Spleen (tissue), 11 donors: ENCODE measurements at regions not wholly inside any gene's neighbourhood (a gene's known extent, or its start where the extent isn't known, plus 50 kb on each side); places are given as distances from the start of the nearest gene placed in this dataset.

Experiments used
- DNase-seq: peaks from one replicate; pipeline ENCODE4 v3.0.0-alpha.2; 2020
- H3K27ac ChIP-seq, 8 donors: fragments of 200-600 bp; sonication (generic) in 7 of 8; 1 replicate in 4 of 8; 2 replicates in 4 of 8; pipeline versions ENCODE4 v1.5.0 to v1.8.0; 2016 to 2021; ENCODE audit warnings: inconsistent platforms in 4 of 8, mild to moderate bottlenecking in 4 of 8, moderate library complexity in 1 of 8
- H3K27me3 ChIP-seq, 7 donors: fragments of 200-600 bp; sonication (generic) in 6 of 7; replicated peaks in 1 of 7; 1 replicate in 4 of 7; 2 replicates in 3 of 7; pipeline versions ENCODE4 v1.5.0 to v1.8.0; 2016 to 2021; ENCODE audit warnings: inconsistent platforms in 3 of 7, mild to moderate bottlenecking in 1 of 7
- H3K36me3 ChIP-seq, 6 donors: fragments of 200-600 bp; sonication (generic) in 5 of 6; 1 replicate in 4 of 6; 2 replicates in 2 of 6; pipeline versions ENCODE4 v1.5.0 to v1.8.0; 2016 to 2021; ENCODE audit warnings: inconsistent platforms in 2 of 6
- H3K4me1 ChIP-seq, 6 donors: fragments of 200-600 bp; sonication (generic) in 5 of 6; 1 replicate in 3 of 6; 2 replicates in 3 of 6; pipeline versions ENCODE4 v1.5.0 to v1.8.0; 2016 to 2021; ENCODE audit warnings: inconsistent platforms in 3 of 6
- H3K4me3 ChIP-seq, 8 donors: fragments of 200-600 bp; sonication (generic) in 7 of 8; 1 replicate in 4 of 8; 2 replicates in 4 of 8; pipeline versions ENCODE4 v1.5.0 to v1.8.0; 2016 to 2021; ENCODE audit warnings: inconsistent platforms in 4 of 8, mild to moderate bottlenecking in 4 of 8, moderate library complexity in 2 of 8
- H3K9me3 ChIP-seq, 8 donors: fragments of 200-600 bp; sonication (generic) in 7 of 8; 1 replicate in 4 of 8; 2 replicates in 4 of 8; pipeline versions ENCODE4 v1.5.0 to v1.8.0; 2016 to 2021; ENCODE audit warnings: inconsistent platforms in 4 of 8
- CTCF ChIP-seq, 11 experiments: fragments of 200-600 bp in 7 of 11; fragments of 450-650 bp in 4 of 11; sonication (generic) in 4 of 11; IDR thresholded peaks in 8 of 11; conservative IDR thresholded peaks in 3 of 11; 1 replicate in 7 of 11; 2 replicates in 4 of 11; pipeline versions ENCODE4 v1.4.0 to v1.8.0; 2016 to 2021; ENCODE audit warnings: antibody characterized with exemption in 11 of 11, inconsistent platforms in 4 of 11, mild to moderate bottlenecking in 1 of 11
- POLR2A ChIP-seq, 3 donors: fragments of 450-650 bp; IDR thresholded peaks; one replicate each; pipeline ENCODE4 v1.5.1; 2017; ENCODE audit warnings: antibody characterized with exemption in 3 of 3, mild to moderate bottlenecking in 1 of 3
- POLR2AphosphoS5 ChIP-seq, 3 donors: sonication (generic); formaldehyde crosslinking; IDR thresholded peaks; one replicate each; pipeline ENCODE4 v1.5.1; 2017; ENCODE audit warnings: antibody characterized with exemption in 3 of 3
- WGBS, 5 donors: extraction: QIAGEN DNeasy Blood & Tissue Kit in 3 of 5; methylation state at CpG; one replicate each; pipeline versions ENCODE4 v1.1.5 to v1.1.7; 2013 to 2018; 5-methylcytosine and 5-hydroxymethylcytosine counted together
- intact Hi-C: fragments of 100-400 bp; cut with DNase I; formaldehyde crosslinking; loops from one replicate; pipeline ENCODE4 v1.15.0; 2023; ENCODE audit warnings: low total_unique reads
- donor health status: healthy with polysubstance abuse.
- donor health status: DM: no; HTN: no; CAD: no; lungs with moderate emphysema.
- donor health status: DM: no; HTN: no; CAD: no.
- donor health status: Bipolar disorder and iron deficiency.
- donor health status: healthy.
- donor health status: DM: no; HTN: no; CAD: no.
- donor health status: DM: yes; HTN: yes; CAD: no.

GRCh38 chr12:115303723-115304309 is 619.8 kb upstream of the TBX3 start:
- 53 to 66% (median 63%) methylated on average over 4 of the region's 4 CpGs for WGBS, 5 donors

GRCh38 chr12:115297445-115297844 is 613.5 kb upstream of the TBX3 start:
- Histone ChIP-seq H3K9me3 (no peaks in the 10 kb centered on the region), H3K27ac (no peak overlapping the region), H3K4me1 (no peaks in the 10 kb centered on the region), H3K4me3 (no peak overlapping the region), H3K36me3 (no peaks in the 10 kb centered on the region), H3K27me3 (no peaks in the 10 kb centered on the region)
- WGBS, 5 donors = 77 to 91% (median 88%) methylated on average over 2 of the region's 2 CpGs
- intact Hi-C loops = no loop called here
- TF ChIP-seq POLR2AphosphoS5 (IDR thresholded peaks at IDR 0.05) (no peak), POLR2A (IDR thresholded peaks at IDR 0.05) (no peak)
- DNase-seq = no peak

More at GRCh38 chr12:115303723-115304309, 619.8 kb upstream of the TBX3 start:
- intact Hi-C loops = no loop called here
- Histone ChIP-seq H3K27ac (no peak overlapping the region), H3K27me3 (no peaks in the 10 kb centered on the region), H3K4me3 (no peak overlapping the region), H3K4me1 (no peaks in the 10 kb centered on the region), H3K9me3 (no peaks in the 10 kb centered on the region), H3K36me3 (no peaks in the 10 kb centered on the region)
- TF ChIP-seq CTCF (IDR thresholded peaks at IDR 0.05 in 8 of 11, conservative IDR thresholded peaks at IDR 0.05 in 3 of 11) (no peak), POLR2AphosphoS5 (IDR thresholded peaks at IDR 0.05) (no peak), POLR2A (IDR thresholded peaks at IDR 0.05) (no peak)
- no peak for DNase-seq

- intact Hi-C loops = no loop called here
- TF ChIP-seq POLR2AphosphoS5 (IDR thresholded peaks at IDR 0.05) (no peak), POLR2A (IDR thresholded peaks at IDR 0.05) (no peak), CTCF (IDR thresholded peaks at IDR 0.05 in 8 of 11, conservative IDR thresholded peaks at IDR 0.05 in 3 of 11) (no peak)
- no peaks in the 10 kb centered on the region for H3K9me3 ChIP-seq
- no peak overlapping the region for H3K27ac ChIP-seq
- H3K27me3 ChIP-seq = no peaks in the 10 kb centered on the region
- WGBS, 5 donors = 84 to 89% (median 86%) methylated on average over 5 of the region's 5 CpGs
- no peaks in the 10 kb centered on the region for H3K36me3 ChIP-seq
- no peaks in the 10 kb centered on the region for H3K4me1 ChIP-seq
- DNase-seq = no peak
- no peak overlapping the region for H3K4me3 ChIP-seq
Measured at GRCh38 chr12:115296613-115297198, 612.7 kb upstream of the TBX3 start.

GRCh38 chr12:115295886-115296285 is 611.9 kb upstream of the TBX3 start:
- WGBS, 5 donors = 58 to 65% (median 61%) methylated on average over 3 of the region's 3 CpGs
- no peak overlapping the region for H3K27ac ChIP-seq
- DNase-seq = no peak
- no peaks in the 10 kb centered on the region for H3K36me3 ChIP-seq
- no peak overlapping the region for H3K4me3 ChIP-seq
- H3K9me3 ChIP-seq = no peaks in the 10 kb centered on the region
- TF ChIP-seq POLR2A (IDR thresholded peaks at IDR 0.05) (no peak), CTCF (IDR thresholded peaks at IDR 0.05 in 8 of 11, conservative IDR thresholded peaks at IDR 0.05 in 3 of 11) (no peak), POLR2AphosphoS5 (IDR thresholded peaks at IDR 0.05) (no peak)
- no peaks in the 10 kb centered on the region for H3K4me1 ChIP-seq
- H3K27me3 ChIP-seq = no peaks in the 10 kb centered on the region
- intact Hi-C loops = no loop called here
